ENCODE measurements at regions not wholly inside any gene's neighbourhood (a gene's known extent, or its start where the extent isn't known, plus 50 kb on each side); places are given as distances from the start of the nearest gene placed in this dataset.

DNA sequence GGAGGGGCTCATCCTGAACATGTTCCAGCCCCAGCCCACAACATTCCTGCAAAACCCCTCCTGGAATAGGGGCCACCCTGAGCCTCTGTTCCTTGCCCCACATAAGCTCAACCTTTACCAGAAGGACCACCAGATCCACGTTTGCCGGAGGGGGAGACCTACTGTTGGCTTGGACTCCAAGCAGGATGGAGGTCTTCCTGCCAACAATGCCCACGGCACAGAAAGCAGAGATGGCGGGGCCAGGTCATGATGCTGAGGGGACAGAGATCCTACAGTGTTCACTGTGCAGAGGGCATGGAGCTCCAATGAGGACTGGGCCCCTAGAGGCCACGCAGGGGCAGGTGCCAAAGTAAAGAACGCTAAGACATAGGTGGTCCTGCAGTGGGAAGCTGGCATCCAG lies 98.5 kb upstream of the RAB6C start:
- DNase-seq: no peak

DNA sequence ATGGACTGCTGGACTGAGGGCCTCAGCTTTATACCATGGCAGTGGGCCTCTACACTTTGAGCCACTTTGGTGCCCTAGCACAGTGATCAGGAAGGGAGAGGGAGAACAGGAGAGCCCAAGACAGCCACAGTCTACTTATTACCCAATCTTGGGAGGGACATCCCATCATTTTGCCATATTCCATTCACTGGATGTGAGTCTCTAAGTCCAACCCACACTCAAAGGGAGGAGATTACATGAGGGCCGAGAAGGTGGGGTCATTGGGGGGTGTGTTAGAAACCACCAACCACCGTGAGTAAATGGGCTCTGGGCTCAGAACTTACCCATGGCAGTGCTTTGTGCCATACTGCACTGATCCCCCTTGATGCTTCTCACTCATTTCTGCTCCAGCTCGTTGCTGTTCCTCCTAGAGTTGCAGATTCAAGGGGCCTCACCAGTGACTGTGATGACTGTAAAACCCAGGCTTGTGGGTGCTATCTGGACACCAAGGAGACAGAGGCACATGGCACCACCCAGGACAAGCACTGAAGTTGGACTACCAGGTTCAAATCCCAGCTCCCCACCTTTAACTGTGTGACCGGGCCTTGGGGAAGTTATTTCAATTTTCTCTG lies 97.6 kb upstream of the RAB6C start:
- DNase-seq: no peak

DNA sequence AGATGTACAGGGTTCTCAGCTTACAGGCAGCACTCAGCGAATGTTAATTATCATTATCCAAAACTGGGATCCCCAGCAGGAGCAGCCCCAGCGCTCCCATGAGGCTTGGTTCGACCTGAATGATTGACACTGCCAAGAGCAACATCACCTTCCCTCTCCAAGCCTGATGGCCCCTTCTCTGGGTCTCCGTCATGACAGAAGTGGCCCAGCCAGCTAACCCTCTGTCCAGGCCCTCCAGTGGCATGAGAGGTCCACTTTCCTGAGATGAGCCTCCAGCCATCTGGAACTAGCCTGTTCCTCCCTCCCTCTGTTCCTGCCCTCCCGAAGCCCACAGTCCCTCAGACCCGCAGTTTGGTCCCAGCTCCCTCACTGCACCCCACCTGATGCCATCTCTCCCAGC lies 97.0 kb upstream of the RAB6C start:
- DNase-seq: no peak

DNA sequence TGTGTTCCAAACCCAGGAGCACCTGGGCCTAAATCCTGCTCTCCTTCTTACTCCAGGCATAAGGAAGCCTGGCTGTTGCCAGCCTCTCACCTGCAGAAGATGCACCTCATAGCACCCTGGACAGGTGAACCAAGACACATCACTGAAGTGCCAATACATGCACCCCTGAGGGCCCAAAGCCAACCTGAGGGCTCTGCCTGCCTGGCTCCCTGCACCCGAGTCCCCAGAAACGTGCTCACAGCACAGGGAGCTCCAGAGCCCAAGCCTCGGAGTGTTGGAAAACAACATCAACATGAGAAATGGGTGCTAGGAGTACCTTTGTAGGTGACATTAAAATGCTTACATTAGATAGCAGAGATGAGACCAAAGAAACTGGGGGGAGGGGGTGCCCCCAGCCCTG lies 96.3 kb upstream of the RAB6C start:
- no peak for DNase-seq

DNA sequence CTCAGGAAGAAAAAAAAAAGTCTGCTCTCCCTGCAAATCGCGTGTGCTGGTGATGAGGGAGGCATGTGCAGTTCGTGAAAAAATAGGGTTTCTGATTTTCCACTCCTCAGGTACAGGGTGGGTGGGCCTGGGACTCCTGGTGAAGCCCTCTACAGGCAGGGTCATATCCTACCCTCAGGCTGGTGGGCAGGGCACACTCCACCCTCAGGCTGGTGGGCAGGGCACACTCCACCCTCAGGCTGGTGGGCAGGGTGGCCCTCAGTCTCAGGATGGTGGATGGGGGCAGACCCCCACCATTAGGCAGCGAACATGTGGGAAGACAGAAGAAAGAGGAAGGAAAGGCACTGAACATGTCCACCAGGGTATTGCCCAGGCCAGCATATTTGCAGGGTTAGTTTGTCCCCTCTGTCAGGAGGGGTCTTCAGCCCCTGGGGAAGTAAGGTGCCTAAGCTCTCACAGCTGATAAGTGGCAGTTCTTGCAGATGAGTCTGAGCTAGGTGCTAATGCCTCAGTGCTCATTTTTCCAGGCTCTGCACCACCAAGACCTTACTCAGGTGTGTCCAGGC lies 95.2 kb upstream of the RAB6C start:
- no peak for DNase-seq

DNA sequence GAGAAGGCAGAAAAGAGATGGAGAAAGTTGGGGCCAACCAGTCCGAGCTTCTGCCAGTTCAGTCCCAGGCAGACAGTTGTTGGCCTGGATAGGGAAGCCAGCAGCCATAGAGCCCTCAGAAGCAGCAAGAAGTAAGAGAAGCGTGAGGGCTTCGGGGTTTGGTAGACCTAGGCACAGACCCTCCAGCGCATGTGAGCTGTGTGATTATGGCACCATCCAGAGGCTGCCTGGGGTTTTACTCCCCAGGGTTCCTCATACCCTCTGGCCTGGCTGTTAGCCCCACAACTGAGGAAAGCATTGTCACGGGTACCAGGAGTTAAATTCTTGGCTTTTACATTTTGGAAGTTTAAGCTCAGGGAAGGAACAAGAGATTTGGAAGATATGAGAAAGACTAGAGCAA lies 93.7 kb upstream of the RAB6C start:
- DNase-seq: no peak

DNA sequence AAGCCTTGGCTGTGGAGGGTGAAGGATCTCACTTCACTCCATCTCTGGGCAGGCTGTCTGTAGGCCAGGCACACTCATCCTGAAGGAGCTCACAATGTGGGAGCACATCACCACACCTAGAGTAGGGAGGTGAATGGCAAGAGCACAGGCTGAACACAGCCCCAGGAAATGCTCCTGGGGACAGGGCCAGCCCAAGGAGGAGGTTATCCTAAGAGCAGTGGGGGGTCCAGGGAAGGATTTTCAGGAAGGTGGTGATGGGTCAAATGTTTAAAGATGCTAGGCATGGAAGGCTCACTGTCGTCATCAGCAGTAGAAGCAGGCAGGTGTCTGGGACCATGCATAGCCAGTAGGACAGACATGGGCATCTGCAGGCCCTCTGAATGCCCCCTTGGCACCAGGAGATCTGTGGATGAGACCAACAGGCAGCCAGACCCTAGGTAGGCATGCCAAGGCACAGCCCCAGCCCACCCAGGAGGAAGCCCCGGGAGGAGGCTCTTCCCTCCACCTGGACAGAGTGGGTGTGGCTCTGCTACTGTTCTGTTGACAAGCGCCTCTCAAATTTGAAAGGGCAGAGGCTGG lies 91.7 kb upstream of the RAB6C start:
- DNase-seq: no peak

DNA sequence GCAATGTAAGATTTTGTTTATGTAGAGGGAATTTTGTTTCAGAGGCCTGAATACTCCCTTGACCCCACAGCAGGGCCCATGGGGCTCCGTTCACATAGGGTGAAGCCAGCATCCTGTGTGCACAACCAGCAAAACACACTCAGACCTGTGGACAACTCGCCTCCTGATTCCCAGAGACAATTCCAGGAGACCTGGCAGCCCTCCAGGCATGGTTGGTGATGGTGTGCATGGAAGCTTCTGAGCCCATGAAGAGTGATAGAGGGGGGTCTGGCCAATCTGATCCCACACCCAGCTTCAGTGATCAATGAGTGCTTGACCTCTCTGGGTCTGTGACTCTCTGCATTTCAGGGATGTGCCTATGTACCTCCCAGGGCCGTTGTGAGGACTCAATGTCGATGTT lies 91.0 kb upstream of the RAB6C start:
- DNase-seq: no peak

DNA sequence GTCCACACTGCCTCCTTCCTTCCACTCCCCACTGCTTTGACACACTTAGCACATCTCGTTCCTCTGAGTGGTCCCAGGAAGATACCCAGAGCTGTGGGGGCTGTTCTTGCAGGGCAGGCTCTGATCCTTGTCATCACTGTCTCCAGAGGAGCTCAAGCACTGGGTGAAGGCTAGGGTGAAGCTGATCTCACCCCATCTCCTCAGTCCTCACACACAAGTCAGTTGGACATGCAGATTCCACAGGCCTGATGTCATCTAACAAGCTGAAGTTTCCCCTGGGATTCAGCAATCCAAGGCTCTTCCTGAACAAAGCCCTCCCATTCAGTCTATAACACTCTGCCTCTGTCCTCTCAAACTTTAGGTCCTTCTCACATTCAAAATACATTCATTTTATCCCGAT lies 90.6 kb upstream of the RAB6C start:
- DNase-seq: no peak

DNA sequence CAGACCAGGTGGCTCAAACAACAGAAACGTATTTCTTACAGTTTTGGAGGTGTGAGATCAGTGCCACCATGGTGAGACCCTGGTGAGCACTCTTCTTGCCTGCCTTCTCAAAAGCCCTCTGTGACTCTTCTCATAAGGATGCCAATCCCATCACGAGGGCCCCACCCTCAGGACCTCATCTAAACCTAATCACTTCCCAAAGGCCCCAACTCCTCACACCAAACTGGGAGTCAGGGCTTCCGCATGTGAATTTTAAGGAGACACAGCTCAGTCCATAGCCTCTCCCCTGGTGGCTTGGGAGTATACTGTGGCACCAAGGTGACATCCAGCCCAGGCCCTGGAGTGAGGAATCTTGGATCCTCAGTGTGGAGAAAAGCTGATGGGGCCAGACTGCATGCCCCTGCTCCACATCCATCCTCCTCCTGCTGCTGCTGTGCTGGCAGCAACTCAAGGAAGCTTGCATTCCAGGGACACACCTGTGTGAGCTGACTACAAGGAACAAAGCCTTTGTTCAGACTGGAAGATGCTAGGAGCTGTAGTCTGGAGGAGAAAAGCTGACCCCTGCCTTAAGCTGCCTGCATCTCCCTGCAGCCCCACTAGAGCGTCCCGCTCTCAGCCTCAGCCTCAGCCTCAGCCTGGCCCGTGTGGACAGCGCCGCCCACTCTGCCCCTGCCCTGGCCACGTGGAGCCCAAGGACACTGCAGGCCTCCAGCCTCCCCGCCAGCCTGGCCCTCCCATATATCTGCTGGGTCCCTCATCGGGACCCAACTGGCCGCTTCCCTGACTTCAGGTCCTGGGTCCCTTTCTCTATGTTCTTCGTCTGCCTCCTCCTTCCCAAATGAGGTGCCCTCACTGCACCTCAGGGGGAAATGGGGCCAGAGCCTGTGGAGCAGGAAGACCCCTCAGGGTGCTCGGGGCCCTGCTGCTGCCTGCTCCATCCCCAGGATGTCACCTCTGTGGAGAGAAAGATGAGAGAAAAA lies 87.8 kb upstream of the RAB6C start:
- DNase-seq: no peak

DNA sequence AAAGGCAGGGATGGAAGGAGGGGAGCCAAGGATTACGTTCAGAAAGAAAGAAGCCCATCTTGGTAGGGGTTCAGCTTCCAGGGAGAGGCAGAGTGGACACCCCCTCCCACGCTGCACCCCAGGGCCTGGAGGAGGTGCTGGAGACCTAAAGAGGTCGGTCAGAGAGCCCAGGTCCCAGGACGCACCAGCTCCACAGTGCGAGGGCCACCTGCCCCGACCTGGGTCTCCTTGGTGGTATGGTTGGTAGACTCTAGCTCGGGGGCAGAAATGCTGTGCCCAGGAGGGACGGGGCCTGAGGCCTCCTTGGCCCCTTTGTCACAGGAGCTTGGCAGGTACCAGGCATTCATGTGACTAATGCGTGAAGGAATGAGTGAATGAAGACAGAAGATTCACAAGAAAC lies 87.1 kb upstream of the RAB6C start:
- no peak for DNase-seq

DNA sequence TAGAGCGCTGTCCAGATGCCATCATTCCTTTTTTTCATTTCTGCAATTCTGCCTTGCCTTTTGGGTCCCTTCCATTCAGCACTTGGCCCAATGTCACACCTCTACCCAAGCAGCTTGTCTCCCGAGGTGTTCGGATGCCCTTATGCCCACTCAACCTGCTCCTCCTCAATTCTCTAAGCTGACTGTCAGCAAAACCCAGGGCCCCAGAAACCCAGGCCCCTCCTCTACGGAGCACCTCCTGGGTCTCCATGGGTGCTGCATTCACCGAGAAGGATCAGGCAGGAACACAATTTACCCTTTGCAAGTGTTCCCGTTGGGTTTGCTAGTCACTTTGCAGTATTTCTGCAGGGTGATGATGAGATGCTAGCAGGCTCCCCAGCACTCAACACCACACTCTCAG lies 86.7 kb upstream of the RAB6C start:
- DNase-seq: no peak

DNA sequence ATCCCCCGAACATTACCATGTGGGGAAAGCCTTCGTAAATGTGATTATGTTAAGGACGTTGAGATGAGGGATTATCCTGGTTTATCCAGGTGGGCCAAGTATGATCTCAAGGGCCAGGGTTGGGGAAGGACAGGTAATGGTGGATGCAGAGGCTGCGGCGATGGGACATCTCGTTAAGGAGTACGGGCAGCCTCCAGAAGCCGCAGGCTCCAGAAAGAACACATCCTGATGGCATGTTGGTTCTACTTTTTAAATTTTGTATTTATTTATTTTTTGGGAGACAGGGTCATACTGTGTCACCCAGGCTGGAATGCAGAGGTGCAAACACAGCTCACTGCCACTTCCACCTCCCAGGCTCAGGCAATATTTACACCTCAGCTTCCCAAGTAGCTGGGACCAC lies 86.2 kb upstream of the RAB6C start:
- no peak for DNase-seq

DNA sequence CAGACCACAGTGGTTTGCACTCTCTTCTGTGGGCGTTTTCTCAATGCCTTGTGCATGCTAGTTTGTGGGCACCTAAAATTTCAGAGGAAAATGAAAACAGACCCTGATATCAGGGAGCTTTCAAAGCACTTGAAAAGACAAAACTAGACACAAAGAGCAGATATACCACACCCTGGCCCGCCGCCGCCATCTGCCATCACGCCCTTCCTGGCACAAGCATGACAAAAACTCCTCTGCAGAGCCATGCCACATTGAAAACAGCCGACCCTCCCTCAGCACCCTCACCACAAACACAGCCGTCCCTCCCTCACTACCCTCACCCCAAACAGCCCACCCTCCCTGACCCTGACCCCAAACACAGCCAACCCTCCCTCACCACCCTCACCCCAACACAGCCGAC lies 84.8 kb upstream of the RAB6C start:
- no peak for DNase-seq

DNA sequence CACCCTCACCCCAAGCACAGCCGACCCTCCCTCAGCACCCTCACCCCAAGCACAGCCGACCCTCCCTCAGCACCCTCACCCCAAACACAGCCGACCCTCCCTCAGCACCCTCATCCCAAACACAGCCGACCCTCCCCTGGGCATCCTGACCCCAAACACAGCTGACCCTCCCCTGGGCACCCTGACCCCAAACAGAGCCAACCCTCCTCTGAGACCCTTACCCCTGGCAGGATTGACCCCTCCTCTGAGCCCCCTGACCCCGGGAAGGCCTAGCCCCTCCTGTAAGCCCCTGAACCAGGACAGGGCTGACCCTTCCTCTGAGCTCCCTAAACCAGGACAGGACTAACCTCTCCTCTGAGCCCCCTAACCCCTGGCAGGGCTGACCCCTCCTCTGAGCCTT lies 84.4 kb upstream of the RAB6C start:
- DNase-seq: no peak

DNA sequence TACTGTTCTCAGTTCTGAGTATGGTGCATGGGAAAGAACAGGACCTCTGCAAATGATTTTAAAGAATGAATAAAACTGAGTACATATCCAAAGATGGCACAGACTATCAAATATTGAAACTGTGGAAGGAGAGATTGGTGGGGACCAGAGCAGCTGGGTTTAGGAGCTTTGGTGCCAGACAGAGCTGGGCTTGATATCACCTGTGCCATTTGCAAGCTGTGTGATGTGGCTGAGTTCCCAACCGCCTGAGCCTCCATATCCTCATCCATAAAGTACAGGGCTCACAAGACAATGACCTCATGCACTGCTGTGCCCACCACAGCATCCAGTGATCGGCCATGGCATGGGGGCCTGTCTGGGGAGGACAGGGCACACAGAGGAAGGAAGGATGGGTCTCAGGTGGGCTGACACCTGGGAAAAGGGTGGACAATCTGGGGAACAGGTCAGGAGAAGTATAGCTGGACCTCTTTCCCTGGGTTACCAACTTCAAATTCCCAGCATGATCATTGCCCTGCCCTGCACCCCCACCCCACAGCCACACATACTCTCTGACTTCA lies 83.9 kb upstream of the RAB6C start:
- no peak for DNase-seq

DNA sequence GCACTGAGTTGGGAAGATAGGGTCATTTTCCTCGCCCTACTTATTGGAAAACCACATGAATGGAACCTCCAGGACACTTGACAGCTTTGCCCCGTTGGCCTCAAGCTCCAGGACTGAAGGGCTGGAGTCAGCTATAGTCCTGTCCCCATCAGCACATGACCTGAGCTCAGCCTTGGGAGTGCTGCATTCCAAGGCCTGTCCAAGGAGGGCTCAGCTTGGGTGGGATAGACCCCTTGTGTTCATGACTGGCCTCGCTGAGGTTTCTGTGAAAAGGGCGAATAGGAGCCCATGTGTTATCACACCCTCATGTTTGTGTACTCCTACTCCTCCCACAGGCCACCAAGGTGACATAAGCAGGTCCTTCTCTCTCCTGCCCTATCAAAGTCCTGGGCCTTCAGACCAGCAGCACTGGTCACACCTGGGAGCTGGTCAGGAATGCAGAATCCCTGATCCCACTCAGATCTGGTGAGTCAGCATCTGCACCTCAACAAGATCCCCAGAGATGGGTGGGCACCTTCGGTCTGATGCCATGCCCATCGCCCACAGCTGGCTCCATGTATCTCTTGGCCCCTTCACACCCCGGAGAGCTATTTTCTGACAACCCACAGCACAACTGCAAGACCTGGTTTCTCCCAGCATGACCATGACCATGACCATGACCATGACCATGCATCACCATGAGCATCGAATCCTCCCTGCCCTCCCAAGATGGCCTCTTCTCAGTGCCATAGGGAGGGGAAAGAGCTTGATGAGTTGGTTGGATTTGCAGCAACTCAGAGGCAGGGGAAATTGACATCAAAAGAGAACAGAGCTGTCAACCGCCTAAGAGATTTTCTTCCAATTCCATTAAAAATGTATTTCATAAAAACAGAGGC lies 83.0 kb upstream of the RAB6C start:
- no peak for DNase-seq

DNA sequence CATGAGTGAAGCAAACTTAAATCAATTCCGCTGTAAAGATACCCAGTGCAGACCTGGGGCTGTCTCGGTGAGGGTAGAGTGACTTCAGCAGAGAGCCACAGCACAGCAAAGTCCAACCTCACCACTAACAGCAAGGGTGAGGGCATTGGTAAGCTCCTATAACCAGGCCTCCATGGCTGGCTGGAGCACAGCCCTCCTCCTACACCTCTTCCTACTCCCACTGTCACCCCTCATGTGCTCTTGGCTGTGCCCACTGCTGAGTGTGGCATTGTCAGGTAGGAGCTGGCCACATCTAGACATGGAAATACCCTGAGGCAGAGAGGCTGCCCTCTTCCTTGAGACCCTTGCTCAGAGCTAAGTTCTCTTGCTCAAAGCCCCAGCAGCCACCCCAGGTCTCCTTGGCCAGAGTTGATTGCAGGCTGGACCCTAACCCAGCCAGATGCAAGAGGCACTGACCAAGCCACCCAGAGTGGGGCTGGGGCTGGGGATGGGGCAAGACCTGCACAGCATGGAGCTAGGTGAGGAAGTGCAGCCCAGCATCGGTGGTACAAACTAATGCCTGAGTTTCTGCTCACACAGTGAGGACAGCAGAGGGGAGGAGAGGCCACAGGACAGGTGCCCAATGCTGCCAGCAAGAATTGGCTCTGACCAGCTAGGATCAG lies 77.6 kb upstream of the RAB6C start:
- no peak for DNase-seq

DNA sequence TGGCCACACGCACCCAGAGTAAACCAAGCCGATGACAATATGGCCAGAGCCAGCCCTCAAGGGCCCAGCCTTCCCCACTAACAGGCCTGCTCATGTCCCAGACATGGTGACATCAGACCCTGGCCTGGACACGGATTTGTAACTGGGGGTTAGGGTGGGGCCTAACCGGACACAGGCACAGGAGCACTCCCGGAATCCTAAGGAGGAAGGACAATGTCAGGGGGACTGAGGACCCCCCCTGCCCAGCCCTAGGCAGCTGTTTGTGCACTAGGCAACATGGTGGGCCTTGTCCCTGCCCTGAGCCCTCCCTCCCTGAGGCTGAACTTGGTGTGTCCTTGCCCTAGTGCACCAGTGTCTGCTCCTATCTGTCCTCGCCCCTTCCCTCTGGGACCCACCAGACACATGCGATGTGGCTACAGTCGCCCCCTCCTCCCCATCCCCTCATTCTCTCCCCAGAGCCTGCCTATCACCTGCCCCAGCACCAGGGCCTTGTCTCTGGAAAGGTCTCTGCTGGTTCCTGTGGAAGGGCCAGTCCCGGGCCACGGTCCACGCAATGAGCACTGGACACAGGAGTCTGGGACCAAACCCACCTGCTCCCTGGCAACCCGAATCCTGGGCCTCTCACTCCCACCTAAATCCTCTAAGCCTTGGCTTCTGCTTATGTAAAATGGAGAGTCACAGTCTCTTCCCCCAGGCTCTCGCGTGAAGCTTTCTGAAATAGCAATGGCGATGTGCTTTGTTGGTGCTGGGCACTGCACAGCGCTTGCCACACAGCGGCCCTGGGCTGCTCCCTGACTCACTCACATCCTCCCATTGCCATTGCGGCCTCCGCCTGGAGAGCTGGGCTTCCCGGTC lies 76.5 kb upstream of the RAB6C start:
- DNase-seq: no peak

DNA sequence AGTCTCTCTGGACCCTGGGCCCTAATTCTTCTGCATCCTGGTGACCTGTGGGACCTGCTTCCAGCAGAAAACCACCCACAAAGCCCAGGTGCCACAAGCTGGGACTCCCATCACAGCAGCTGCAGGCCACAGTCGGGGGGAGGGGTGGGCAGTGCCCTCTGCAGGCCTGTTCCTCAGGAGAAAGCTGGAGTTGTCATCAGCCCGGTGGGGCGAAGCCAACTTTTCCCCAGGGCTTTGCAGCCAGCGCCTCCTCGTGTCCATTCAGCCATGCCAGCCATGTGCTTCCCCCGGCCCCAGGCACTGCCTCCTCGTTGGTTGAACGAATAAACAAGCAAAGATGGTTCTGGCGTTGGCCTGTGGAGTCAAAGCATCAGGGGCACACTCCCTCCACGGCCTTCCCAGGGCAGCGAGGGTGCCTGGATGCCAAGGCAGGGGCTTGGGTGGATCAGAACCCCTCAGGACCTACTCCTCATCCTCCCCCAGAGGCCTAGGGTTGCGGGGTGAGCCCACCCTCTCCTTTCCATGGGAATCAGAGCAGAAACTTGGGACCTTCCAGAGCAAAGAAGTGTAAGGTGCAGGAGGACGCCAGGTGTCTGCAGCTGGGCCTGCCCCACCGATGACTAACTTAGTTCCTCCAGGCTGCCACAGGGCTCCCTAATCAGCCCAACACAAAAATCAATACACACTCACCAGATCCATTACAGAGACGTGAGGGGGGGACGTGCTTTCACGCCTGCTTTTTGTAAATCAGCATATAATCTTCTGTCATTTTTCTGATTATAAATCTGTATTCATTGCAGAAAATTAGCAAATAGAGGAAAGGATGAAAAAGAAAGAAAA lies 75.7 kb upstream of the RAB6C start:
- DNase-seq: no peak
